IPS-NIHi7 (cell line): ENCODE measurements at regions not wholly inside any gene's neighbourhood (a gene's known extent, or its start where the extent isn't known, plus 50 kb on each side); places are given as distances from the start of the nearest gene placed in this dataset.
"Not testable (repeated sequence)": the region's sequence is repeated elsewhere in the genome, so short reads cannot be mapped to it uniquely, and the experiment has no call there.

Experiments used
- DNase-seq: peaks from one replicate; pipeline ENCODE4 v3.0.0; 2012; ENCODE audit warnings: mixed read lengths; ENCODE audit errors: extremely low spot score

DNA sequence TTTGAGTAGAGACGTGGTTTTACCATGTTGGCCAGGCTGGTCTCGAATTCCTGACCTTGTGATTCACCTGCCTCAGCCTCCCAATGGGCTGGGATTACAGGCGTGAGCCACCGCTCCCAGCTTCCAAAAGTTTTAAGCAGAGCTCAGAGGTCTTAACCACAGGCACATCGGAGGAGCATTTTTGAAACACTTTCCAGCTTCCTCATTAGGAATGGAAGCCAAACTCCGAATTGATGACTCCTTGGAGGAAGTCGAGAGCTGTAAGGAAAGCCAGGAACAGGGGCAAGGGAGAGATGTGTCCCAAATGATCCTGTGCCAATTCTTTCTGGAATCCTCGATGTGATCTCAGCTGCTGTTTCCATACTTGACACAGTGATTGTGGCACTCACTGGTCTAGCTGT is 56.2 kb upstream of the CCZ1B start:
- not testable (repeated sequence) for DNase-seq

- DNase-seq, result not testable (repeated sequence)
Observed at GRCh38 chr7:6883756-6884155, 57.7 kb upstream of the CCZ1B start.

- no peak for DNase-seq
Observed at GRCh38 chr7:6886198-6886597, 60.1 kb upstream of the CCZ1B start.

GRCh38 chr7:6888267-6889045 is 62.4 kb upstream of the CCZ1B start:
- DNase-seq, result not testable (repeated sequence)

- no peak for DNase-seq
Observed at GRCh38 chr7:6889252-6889812, 63.3 kb upstream of the CCZ1B start.

GRCh38 chr7:6902097-6902518 is 76.0 kb upstream of the CCZ1B start:
- not testable (repeated sequence) for DNase-seq

DNA sequence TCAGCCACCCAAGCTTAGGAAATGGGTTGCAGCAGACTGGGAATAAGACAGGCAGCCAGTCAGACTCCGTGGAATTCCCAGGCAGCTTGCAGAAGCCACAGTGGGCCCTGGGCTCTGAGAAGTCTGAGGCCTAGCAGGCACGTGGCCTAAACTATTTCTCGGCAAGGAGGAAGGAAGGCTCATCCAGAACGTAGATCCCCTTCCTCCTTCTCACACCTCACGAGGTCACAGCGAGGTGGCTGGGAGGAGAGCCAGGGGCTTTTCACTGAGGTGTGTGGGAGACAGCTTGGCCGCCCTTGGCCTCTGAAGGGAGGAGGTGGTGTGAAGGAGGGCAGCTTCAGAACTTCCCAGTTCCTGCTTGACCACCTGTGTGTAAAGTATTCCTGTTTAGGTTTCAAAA is 77.2 kb upstream of the CCZ1B start:
- not testable (repeated sequence) for DNase-seq

DNA sequence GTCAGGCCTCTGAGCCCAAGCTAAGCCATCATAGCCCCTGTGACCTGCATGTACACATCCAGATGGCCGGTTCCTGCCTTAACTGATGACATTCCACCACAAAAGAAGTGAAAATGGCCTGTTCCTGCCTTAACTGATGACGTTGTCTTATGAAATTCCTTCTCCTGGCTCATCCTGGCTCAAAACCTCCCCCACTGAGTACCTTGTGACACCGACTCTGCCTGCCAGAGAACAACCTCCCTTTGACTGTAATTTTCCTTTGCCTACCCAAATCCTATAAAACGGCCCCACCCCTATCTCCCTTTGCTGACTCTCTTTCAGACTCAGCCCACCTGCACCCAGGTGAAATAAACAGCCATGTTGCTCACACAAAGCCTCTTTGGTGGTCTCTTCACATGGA is 77.7 kb upstream of the CCZ1B start:
- DNase-seq, result not testable (repeated sequence)

DNA sequence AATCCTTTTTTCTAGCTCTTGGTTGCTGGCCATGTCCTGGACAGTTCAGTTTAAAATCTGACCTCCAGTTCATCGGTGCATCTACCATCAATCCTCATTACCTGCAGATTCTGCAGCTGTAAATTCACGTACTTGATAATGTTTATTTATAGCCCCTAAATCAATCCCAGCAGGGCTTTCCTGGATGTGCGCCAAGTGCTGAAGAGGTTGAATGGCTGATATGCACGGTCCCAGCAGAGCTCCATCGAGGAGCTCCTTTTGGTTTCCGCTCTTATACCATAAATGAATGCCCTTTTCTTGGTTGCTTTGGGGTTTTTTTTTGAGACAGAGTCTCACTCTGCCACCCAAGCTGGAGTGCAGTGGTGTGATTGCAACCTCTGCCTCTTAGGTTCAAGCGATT is 91.2 kb upstream of the CCZ1B start:
- no peak for DNase-seq

GRCh38 chr7:6919169-6919568 is 93.1 kb upstream of the CCZ1B start:
- DNase-seq, result not testable (repeated sequence)

GRCh38 chr7:6924523-6924922 is 98.4 kb upstream of the CCZ1B start:
- DNase-seq, result not testable (repeated sequence)

DNA sequence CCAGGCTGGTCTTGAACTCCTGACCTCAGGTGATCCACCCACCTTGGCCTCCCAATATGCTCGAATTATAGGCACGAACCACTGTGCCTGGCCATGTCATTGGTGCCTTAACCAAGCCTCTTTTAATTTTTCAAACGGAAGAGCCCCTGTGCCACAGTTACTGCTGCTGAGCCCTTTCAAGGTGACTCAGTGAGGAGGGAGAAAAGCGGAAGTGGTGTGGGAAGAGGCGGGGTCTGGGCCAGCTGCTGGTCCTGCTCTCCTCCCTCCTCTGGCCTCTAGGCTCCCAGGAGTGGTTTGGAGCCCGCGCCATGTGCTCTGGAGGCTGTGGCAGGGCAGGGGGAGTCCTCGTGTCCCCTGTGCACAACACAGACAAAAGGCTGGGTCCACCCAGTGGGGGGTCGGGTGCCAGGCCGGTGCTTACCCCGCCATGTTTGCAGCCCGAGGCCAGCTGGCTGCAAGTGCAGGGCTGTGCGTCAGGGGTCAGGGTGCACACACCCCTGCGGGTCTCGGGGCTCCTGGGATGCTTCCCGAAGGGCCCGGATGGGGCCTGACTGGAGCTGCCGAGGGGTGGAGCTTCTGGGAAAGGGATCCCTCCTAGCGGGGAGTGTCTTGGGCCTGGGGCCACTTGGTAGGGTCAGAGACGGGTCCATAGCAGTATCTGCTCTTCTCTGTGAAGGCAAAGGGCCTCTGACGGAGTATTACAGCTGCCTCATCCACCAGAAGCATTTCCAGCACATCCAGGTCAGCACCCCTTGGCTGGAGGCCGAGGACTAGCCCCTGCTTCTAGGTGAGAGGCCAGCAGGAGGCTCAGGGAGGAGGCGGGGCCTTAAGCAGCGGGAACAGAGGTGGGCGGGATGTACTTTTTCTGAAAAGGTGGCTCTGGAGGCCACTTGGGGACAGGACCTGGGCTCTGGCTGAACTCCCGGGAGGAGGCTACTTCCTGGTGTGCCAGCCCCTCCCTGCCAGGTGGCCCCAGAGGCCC is 100.4 kb upstream of the CCZ1B start:
- DNase-seq, result not testable (repeated sequence)

GRCh38 chr7:6927643-6928042 is 101.6 kb upstream of the CCZ1B start:
- DNase-seq, result not testable (repeated sequence)

- DNase-seq, result not testable (repeated sequence)
Observed at GRCh38 chr7:6929588-6929987, 103.5 kb upstream of the CCZ1B start.

DNA sequence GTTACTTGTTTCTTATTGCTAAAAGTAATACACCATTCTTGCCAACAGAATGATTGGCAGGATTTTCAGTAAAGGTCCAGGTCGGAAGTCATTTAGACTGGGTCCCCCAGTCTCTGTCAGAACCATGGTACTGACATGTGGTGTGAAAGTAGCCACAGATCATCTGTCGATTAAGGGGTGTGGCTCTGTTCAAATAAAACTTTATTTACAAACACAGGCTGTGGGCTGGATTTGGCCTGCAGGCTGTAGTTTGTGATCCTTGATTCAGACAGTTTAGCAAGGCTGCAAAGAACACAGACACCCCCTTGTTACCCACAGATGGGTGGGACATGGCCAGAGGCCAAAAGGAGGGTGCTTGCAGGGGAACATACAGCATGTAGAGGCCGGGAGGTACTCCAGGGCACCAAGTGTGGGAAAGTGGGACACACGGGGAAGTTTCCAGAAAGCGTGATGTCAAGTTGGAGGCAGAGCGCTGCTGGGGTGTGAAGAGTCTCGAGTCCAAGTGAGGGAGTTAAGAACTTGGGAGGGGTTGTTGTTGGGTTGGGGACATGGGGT is 104.1 kb upstream of the CCZ1B start:
- DNase-seq, result not testable (repeated sequence)

- DNase-seq, result not testable (repeated sequence)
Observed at GRCh38 chr7:6930787-6931186, 104.7 kb upstream of the CCZ1B start.

GRCh38 chr7:6931456-6931855 is 105.4 kb upstream of the CCZ1B start:
- DNase-seq, result not testable (repeated sequence)

DNA sequence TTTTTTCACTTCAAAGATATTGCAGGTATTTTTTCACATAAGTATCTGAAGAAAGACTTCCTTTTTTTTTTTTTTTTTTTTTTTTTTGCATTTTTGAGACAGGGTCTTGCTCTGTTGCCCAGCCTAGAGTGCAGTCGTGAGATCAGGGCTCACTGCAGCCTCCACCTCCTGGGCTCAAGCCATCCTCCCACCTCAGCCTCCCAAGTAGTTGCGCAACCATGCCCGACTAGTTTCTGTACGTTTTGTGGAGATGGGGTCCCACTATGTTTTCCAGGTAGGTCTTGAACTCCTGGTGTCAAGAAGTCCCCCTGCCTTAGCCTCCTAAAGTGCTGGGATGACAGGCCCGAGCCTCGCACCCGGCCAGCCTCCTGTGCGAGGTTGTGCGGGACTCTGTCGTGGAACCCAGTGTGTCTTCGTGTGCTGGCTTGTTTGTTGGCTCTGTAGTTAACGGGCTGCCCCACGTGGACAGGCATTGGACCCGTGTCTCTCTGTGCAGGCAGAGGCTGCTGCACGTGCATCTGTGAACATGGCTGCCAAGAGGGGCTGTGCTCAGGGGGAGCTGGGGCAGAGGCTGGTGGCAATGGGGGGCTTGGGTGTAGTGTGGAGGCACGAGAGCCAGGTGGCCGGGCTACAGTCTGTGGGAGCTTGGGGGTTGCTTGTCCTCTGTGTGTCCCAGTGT is 108.0 kb upstream of the CCZ1B start:
- DNase-seq, result not testable (repeated sequence)

DNA sequence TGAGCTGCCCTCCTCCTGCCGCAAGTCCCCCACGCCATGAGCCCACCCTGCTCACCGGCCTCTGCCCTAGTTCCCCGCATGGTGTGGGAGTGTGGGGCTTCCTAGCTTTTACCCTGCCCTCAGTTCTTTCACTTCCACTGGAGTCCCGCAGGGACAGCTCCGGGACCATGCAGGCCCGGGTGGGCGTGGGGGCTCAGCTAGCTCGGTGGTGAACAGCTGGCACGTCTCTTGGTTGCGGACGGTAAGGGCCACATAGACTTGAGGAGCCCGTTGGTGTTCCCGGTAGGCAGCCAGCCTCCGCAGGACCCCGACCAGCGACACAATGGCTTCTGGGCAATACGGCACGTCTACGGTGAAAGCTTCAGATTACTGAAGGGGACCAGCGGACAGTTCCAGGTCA is 108.9 kb upstream of the CCZ1B start:
- no peak for DNase-seq

DNA sequence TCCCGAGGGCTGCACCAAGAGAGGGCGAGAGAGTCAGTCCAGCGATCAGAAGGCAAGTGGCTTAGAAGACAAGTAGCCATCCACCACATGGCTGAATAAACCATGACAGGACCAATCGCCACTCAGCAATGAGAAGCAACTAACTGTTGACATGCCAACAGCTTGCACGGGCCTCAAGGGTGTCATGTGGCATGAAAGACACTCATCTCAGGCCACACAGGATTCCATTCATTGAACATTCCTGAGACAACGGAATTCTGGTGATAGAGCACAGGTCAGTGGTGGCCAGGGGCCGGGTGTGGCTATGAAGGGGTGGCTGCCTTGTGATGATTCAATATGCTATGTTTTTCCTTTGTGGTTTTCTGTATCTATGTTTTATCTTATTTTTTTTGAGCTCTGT is 110.6 kb upstream of the CCZ1B start:
- DNase-seq, result not testable (repeated sequence)

- DNase-seq, result not testable (repeated sequence)
Observed at GRCh38 chr7:6937746-6938145, 111.7 kb upstream of the CCZ1B start.
